ENCODE measurements at regions not wholly inside any gene's neighbourhood (a gene's known extent, or its start where the extent isn't known, plus 50 kb on each side); places are given as distances from the start of the nearest gene placed in this dataset.

- Histone ChIP-seq H3K36me3 (ENCODE audit: control insufficient read depth, insufficient read depth, low read length) (no peaks in the 10 kb centered on the region), H3K4me3 (replicated peaks; ENCODE audit: low read depth, low read length) (no peak overlapping the region), H3K27me3 (replicated peaks; ENCODE audit: control insufficient read depth, insufficient read depth, low read length) (no peaks in the 10 kb centered on the region)
- no peak for DNase-seq (ENCODE audit: extremely low read depth, insufficient read length)
- TF ChIP-seq, protein P1, sequence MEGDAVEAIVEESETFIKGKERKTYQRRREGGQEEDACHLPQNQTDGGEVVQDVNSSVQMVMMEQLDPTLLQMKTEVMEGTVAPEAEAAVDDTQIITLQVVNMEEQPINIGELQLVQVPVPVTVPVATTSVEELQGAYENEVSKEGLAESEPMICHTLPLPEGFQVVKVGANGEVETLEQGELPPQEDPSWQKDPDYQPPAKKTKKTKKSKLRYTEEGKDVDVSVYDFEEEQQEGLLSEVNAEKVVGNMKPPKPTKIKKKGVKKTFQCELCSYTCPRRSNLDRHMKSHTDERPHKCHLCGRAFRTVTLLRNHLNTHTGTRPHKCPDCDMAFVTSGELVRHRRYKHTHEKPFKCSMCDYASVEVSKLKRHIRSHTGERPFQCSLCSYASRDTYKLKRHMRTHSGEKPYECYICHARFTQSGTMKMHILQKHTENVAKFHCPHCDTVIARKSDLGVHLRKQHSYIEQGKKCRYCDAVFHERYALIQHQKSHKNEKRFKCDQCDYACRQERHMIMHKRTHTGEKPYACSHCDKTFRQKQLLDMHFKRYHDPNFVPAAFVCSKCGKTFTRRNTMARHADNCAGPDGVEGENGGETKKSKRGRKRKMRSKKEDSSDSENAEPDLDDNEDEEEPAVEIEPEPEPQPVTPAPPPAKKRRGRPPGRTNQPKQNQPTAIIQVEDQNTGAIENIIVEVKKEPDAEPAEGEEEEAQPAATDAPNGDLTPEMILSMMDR (IDR thresholded peaks at IDR 0.05; ENCODE audit: insufficient read depth, low read length, poor library complexity, severe bottlenecking) = no peak
These were observed 205.0 kb upstream of the FAM47C start for GRCh38 chrX:36803151-36803550.

- no peak overlapping the region for H3K4me3 ChIP-seq (replicated peaks; ENCODE audit: low read depth, low read length)
- no peaks in the 10 kb centered on the region for H3K36me3 ChIP-seq (ENCODE audit: control insufficient read depth, insufficient read depth, low read length)
- TF ChIP-seq, protein P1 (IDR thresholded peaks at IDR 0.05; ENCODE audit: insufficient read depth, low read length, poor library complexity, severe bottlenecking) = no peak
- no peaks in the 10 kb centered on the region for H3K27me3 ChIP-seq (replicated peaks; ENCODE audit: control insufficient read depth, insufficient read depth, low read length)
- no peak for DNase-seq (ENCODE audit: extremely low read depth, insufficient read length)
These were observed 204.1 kb upstream of the FAM47C start for GRCh38 chrX:36804066-36804465.

DNA sequence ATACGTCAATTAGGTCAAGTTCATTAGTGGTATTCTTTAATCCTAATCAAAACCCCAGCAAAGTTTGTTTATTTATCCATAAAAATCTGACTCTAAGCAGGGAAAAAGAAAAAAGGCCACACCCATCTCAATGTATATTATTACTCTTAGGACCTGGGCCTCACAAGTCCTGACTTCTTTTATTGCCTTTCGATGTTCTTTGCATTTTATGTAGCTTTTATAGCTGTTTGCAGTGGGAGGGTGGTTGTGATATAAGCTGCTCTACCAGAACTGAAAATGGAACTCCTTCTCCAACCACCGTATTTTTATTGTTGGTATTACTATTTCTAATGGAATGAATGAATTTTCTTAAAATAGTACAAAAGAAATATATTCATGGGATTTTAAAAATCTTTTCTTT is 163.3 kb upstream of the FAM47C start:
- TF ChIP-seq, protein P1 (IDR thresholded peaks at IDR 0.05; ENCODE audit: insufficient read depth, low read length, poor library complexity, severe bottlenecking) = no peak
- H3K36me3 ChIP-seq (ENCODE audit: control insufficient read depth, insufficient read depth, low read length) = no peaks in the 10 kb centered on the region
- H3K27me3 ChIP-seq (replicated peaks; ENCODE audit: control insufficient read depth, insufficient read depth, low read length) = no peaks in the 10 kb centered on the region
- no peak overlapping the region for H3K4me3 ChIP-seq (replicated peaks; ENCODE audit: low read depth, low read length)
- DNase-seq (ENCODE audit: extremely low read depth, insufficient read length) = no peak

DNA sequence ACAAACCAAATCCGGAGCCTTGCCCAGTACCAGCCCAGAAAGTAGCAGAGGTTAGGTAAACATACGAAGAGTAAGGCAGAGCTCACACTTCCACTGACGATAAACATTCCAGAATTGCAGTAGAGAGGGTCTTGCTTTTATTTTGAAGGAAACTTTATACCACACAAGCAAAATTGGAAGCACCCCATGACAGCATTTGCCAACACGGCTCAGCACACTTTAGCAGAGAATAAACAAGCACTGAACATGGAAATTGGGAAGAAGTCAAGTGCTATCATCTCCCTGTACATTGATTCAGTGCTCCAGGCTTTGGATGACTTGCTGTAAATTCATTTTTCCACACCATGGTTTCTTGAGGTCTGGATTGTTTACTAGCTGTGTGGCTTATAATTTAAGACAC is 160.7 kb upstream of the FAM47C start:
- H3K4me3 ChIP-seq (replicated peaks; ENCODE audit: low read depth, low read length) = no peak overlapping the region
- H3K36me3 ChIP-seq (ENCODE audit: control insufficient read depth, insufficient read depth, low read length) = no peaks in the 10 kb centered on the region
- TF ChIP-seq, protein P1 (IDR thresholded peaks at IDR 0.05; ENCODE audit: insufficient read depth, low read length, poor library complexity, severe bottlenecking) = no peak
- H3K27me3 ChIP-seq (replicated peaks; ENCODE audit: control insufficient read depth, insufficient read depth, low read length) = no peaks in the 10 kb centered on the region
- no peak for DNase-seq (ENCODE audit: extremely low read depth, insufficient read length)

DNA sequence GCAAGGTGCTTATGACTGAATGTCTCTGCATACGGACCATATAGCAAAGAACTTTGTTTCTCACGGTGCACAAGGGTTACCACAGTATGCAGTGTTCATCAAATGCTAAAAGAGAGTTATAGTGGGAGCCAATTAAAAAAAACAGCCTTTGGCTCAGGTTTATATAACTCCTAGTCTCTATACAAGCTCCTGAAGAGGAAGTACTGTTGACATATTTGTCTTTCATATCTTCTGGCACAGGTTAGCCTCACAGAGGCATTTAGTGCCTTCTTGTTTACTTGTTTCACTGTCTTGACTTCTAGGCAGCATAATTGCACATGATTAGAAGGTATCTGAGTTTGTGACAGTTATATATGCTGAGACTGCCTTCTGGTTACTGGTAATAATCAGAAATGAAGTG is 158.8 kb upstream of the FAM47C start:
- no peak for DNase-seq (ENCODE audit: extremely low read depth, insufficient read length)
- H3K27me3 ChIP-seq (replicated peaks; ENCODE audit: control insufficient read depth, insufficient read depth, low read length) = no peaks in the 10 kb centered on the region
- no peak overlapping the region for H3K4me3 ChIP-seq (replicated peaks; ENCODE audit: low read depth, low read length)
- H3K36me3 ChIP-seq (ENCODE audit: control insufficient read depth, insufficient read depth, low read length) = no peaks in the 10 kb centered on the region
- TF ChIP-seq, protein P1 (IDR thresholded peaks at IDR 0.05; ENCODE audit: insufficient read depth, low read length, poor library complexity, severe bottlenecking) = no peak

GRCh38 chrX:36856849-36857248 is 151.3 kb upstream of the FAM47C start:
- no peak for DNase-seq (ENCODE audit: extremely low read depth, insufficient read length)
- Histone ChIP-seq H3K27me3 (replicated peaks; ENCODE audit: control insufficient read depth, insufficient read depth, low read length) (no peaks in the 10 kb centered on the region), H3K4me3 (replicated peaks; ENCODE audit: low read depth, low read length) (no peak overlapping the region), H3K36me3 (ENCODE audit: control insufficient read depth, insufficient read depth, low read length) (no peaks in the 10 kb centered on the region)
- TF ChIP-seq, protein P1 (IDR thresholded peaks at IDR 0.05; ENCODE audit: insufficient read depth, low read length, poor library complexity, severe bottlenecking) = no peak

Measured in GM06990 (cell line).